ENCODE measurements at regions not wholly inside any gene's neighbourhood (a gene's known extent, or its start where the extent isn't known, plus 50 kb on each side); places are given as distances from the start of the nearest gene placed in this dataset.
"Not testable (repeated sequence)": the region's sequence is repeated elsewhere in the genome, so short reads cannot be mapped to it uniquely, and the experiment has no call there.

- DNase-seq = no peak
Measured at GRCh38 chr5:58197875-58198274, 262.0 kb downstream of the PLK2 start.

- no peak for DNase-seq
Measured at GRCh38 chr5:58191443-58191842, 268.4 kb downstream of the PLK2 start.

DNA sequence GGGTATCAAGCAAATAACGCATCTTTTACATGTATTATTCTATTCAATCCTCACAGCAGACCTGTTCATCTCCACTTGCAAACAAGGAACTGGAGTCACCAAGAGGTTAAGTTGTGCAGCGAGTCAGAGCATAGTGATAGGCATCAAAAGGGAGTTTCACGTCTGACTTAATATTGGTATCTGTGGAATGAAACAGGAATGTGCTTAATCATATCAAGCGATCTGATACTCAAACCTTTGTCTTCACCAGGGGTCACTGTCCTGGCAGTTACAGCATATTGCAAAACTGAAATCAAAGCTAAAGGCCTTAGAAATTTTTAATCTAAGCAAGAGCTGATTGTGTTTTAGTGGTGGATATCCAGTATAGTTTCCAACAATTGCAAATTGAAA lies 271.6 kb downstream of the PLK2 start:
- peak; percentile 82 for DNase-seq

DNA sequence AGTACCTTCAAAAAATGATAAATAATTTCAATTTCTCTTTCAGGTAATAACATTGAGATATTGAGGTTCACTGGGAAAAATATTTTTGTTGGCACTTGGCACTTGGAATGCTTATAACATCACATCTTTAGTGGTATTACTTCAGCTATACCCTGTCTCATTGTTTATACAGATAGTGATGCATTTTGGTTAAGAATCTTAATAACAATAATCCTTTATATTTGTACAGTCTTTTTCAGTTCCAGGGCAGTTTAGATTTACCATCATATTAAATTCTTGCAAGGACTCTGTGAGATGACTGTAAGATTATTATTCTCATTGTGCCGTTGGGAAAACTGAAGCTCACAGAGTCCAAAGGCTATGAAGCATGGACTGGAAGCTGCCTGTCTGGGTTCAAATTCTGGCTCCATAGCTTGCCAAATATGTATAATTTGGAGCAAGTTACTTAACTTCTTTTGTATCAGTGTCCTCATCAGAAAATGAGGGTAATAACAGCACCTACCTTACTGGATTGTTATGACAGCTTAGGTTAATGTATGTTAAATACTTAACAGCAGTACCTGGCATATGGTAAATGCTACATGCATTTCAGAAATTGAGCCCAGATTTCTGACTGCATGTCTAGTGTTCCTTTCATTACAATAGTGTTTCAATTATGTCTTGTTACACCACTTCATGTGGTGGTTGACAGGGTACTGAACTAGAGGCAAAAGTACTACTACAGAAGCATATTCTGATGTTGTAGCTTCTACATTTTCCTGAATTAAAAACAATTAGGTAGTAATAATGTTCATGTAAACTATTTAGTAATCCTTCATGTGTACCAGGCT lies 272.2 kb downstream of the PLK2 start:
- no peak for DNase-seq

DNA sequence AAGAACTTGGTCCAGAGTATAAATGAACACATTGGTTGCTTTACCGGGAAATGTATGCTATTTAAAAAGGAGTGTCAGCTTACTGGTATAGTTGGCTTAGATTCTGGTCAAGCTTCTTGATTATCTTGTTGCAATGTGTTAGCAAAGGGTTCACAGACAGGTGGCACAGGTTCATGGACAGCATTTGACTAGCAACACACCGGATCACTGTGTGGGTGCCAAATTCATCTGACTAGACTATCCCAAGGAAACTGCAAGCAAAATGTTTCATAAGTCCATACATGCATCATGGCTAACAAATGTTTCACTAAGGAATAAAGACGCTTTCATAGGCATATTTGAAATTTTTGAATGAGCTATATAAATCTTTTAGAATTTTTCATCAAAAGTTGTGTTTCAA lies 274.1 kb downstream of the PLK2 start:
- peak; percentile 64 for DNase-seq

DNA sequence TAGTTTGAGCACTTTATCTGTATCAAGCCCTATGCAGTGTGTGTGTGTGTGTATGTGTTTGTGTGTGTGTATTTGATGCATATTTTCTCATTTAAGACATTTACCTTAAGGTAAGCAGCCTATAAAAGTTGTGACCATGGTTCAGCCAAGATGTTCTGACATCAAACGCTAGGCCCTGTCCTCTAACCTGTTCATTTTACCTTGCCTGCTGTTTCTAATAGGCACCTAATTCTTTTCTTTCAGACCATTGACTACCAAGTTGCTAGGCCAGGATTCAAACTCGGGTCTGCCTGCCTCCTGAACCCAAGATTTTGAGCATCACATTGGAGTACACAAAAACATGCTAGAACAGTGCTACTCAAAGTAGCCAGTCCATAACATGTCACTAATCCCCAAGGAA lies 274.5 kb downstream of the PLK2 start:
- DNase-seq = no peak

GRCh38 chr5:58184910-58185309 lies 275.0 kb downstream of the PLK2 start:
- DNase-seq = peak; percentile 67

GRCh38 chr5:58183786-58184085 lies 276.1 kb downstream of the PLK2 start:
- DNase-seq = no peak

DNA sequence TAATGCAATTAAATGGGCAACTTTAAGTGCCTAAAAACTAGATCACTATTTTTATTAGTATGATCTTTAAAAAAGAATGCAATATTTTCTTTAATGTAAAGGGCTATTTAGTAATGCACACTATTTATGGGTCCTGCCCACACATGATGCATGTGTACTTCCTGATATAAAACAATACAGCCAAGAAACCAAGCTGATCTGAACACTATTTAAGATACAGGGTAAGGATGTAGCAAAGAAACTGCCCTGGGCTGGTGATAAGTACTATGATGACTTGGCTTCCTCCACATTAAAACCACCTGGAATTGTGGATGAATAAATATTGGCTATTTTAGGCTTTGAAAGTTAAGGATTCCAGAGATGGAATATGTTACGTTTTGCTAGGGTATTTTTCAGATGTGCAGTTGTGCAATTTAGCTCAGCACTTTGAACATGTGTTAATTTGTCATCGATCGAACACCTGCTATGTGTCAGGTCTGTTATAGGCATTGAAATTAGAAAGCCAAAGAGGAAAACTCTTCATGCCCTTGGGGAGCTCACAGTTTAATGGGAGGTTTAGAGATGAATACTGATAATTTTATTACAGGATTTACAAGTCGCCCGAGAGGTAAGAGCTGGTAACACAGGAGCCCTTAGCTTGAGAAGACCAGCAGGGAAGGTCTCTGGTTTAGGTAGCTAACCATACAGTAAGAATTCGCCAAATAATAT lies 276.7 kb downstream of the PLK2 start:
- peak; percentile 29 for DNase-seq

- no peak for DNase-seq
Measured at GRCh38 chr5:58182287-58182841, 277.5 kb downstream of the PLK2 start.

DNA sequence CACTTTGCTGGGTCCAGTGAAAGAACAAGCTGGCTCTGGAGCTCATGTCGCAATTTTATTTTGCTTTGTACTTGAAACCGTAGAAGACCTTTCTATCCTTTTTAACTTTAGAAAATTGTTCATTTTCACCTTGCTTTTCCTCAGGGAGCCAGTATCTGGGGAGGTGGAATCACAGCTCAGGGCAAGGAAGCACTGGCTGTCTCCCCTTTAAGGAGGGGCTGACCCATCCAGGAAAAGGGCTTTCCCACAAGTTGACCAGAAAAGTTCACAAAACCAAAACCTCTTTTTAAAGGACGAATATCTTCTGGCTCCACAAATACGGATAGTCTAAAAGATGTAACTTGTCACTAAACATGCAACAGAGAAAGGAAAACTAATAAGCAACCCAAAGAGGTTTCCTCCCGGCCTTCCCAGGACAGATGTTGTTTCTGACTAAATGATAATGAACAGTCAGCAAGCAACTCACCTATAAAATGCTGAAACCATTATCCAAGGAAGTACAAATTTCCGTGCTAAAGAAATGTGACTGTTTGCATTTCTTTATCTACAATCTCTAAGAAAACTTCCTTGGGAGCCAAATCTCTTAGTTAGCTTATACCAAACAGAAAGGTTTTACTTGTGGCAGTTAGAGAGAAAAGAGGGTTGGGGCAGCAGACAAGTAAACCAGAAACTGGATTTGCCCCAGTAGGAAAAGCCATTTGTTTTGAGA lies 278.2 kb downstream of the PLK2 start:
- no peak for DNase-seq

- DNase-seq = no peak
Measured at GRCh38 chr5:58172946-58173345, 286.9 kb downstream of the PLK2 start.

DNA sequence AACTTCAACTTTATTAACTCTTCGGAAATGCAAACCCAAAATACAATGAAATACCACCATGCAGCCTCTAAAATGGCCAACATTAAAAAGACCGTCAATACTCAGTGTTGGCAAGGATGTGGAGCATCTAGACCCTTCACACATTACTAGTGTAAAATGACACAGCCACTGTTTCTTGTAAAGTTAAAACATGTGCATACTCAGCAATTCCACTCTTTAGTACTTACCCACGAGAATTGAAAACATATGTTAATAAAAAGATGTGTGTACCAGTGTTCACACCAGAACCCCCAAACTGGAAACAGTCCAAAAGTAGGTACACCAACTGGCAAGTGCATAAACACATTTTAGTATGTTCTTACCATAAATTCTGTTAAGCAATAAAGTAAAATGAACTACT lies 294.7 kb downstream of the PLK2 start:
- DNase-seq = no peak

DNA sequence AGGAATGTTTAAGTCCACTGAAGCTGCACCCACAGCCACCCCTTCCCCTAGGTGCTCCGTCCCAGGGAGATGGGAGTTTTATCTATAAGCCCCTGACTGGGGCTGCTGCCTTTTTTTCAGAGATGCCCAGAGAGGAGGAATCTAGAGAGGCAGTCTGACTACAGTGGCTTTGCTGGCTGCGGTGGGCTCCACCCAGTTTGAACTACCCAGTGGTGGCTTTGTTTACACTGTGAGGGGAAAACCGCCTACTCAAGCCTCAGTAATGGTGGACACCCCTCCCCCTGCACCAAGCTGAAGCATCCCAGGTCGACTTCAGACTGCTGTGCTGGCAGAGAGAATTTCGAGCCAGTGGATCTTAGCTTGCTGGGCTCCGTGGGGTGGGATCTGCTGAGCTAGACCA lies 298.0 kb downstream of the PLK2 start:
- not testable (repeated sequence) for DNase-seq

GRCh38 chr5:58156973-58157701 lies 302.7 kb downstream of the PLK2 start:
- DNase-seq = no peak

DNA sequence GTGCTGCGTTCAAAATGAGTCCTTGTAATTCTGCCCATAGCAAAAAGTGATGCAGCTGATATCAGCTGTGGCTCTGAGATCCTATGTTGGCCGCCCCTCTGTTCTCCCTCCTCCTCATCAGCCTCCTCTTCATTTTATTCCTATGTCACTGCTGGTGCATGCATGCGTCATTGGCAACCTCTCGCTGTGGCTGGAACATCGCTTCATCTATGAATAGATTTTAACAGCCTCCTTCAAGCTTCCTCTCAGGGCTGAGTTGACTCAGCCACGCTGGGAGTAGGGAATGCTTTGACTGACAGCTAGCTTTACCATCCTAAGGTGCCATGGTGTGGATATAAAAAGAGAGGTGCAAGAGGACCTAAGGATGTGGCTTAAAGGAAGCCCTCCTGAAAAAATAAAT lies 303.5 kb downstream of the PLK2 start:
- no peak for DNase-seq

DNA sequence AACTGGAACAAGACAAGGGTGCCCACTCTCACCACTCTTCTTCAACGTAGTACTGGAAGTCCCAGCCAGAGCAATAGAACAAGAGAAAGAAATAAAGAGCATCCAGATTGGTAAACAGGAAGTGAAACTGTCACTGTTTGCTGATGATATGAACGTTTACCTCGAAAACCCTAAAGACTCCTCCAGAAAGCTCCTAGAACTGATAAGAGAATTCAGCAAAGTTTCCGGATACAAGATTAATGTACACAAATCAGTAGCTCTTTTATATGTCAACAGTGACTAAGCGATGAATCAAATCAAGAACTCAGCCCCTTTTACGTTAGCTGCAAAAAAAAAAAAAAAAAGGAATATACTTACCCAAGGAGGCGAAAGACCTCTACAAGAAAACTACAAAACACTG lies 306.6 kb downstream of the PLK2 start:
- peak; percentile 27 for DNase-seq

- DNase-seq = no peak
Measured at GRCh38 chr5:58151414-58151813, 308.5 kb downstream of the PLK2 start.

- DNase-seq = peak; percentile 42
Measured at GRCh38 chr5:58150926-58151325, 309.0 kb downstream of the PLK2 start.

GRCh38 chr5:58149746-58150145 lies 310.1 kb downstream of the PLK2 start:
- peak; percentile 49 for DNase-seq

GRCh38 chr5:58149345-58149744 lies 310.5 kb downstream of the PLK2 start:
- DNase-seq = peak; percentile 64

DNA sequence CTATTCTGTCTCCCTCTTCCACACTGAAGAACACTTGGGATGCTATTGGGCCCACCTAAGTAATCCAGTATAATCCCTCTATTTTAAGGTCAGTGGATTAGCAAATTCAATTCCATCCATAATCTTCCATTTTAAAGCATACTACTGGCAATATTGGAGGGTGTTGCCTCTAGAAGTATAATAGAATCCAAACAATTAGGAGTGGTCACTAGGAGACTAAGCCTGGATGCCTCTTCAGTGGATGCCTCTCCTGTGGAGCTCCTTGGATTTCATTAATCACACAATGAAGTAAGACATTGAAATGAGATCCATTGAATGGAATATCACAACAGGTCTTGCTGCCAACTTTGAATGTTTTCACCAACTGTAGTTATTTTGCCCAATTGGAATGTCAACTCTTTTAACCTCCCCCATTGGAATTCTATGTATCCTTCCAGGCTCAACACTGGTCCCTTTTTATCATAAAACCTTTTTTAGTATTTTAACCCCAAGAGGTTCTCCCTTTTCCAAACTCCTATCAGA lies 311.6 kb downstream of the PLK2 start:
- peak; percentile 9 for DNase-seq
